Right lobe of liver (tissue), 6 donors: ENCODE measurements at regions not wholly inside any gene's neighbourhood (a gene's known extent, or its start where the extent isn't known, plus 50 kb on each side); places are given as distances from the start of the nearest gene placed in this dataset.

ENCODE experiments used
- ATAC-seq, 4 donors: fragments of 200-7000 bp; cut with Tn5 transposase; one replicate each; pipeline ENCODE4 v1.9.1; 2020; ENCODE audit warnings: mild to moderate bottlenecking in 4 of 4, moderate library complexity in 4 of 4
- DNase-seq, 3 donors: peaks; one replicate each; pipeline ENCODE4 v3.0.0-alpha.2; 2020
- H3K27ac ChIP-seq, 3 donors: fragments of 200-600 bp; one replicate each; pipeline ENCODE4 v1.8.0; 2022
- H3K27me3 ChIP-seq, 2 donors: fragments of 200-600 bp; one replicate each; pipeline ENCODE4 v1.8.0; 2022
- H3K36me3 ChIP-seq, 4 donors: fragments of 200-600 bp; sonication (generic) in 1 of 4; one replicate each; pipeline versions ENCODE4 v1.5.1 to v1.8.0; 2017 to 2022; ENCODE audit warnings: control low read depth in 1 of 4
- H3K4me1 ChIP-seq, 4 donors: fragments of 200-600 bp; sonication (generic) in 1 of 4; one replicate each; pipeline versions ENCODE4 v1.5.1 to v1.8.0; 2017 to 2022; ENCODE audit warnings: control low read depth in 1 of 4
- H3K4me3 ChIP-seq, 3 donors: fragments of 200-600 bp; one replicate each; pipeline ENCODE4 v1.8.0; 2022
- H3K9me3 ChIP-seq, 4 donors: fragments of 200-600 bp; sonication (generic) in 1 of 4; one replicate each; pipeline versions ENCODE4 v1.5.1 to v1.8.0; 2017 to 2022; ENCODE audit warnings: control low read depth in 1 of 4
- CTCF ChIP-seq, 4 donors: fragments of 200-600 bp in 3 of 4; fragments of 450-650 bp in 1 of 4; IDR thresholded peaks; one replicate each; pipeline versions ENCODE4 v1.5.1 to v1.8.0; 2016 to 2022; ENCODE audit warnings: antibody characterized with exemption in 4 of 4, mild to moderate bottlenecking in 2 of 4
- POLR2A ChIP-seq: fragments of 450-650 bp; IDR thresholded peaks from one replicate; pipeline ENCODE4 v1.6.1; 2017; ENCODE audit warnings: antibody characterized with exemption, mild to moderate bottlenecking
- WGBS: methylation state at CpG from one replicate; pipeline ENCODE4 v1.1.6; 2018; ENCODE audit warnings: low coverage, low lambda C conversion rate; ENCODE audit not compliant: insufficient coverage; ENCODE audit errors: missing lambda C conversion rate; 5-methylcytosine and 5-hydroxymethylcytosine counted together
- intact Hi-C, 2 donors: fragments of 100-400 bp; cut with DNase I; formaldehyde crosslinking; loops; one replicate each; pipeline versions ENCODE4 v1.11.2 to v1.14.1; 2022
- donor health status: DM: no; HTN: yes; CAD: no.
- donor health status: DM: no; HTN: no; CAD: no.
- donor health status: DM: no; HTN: no; CAD: no.
- donor health status: DM: no; HTN: yes; CAD: no.
- donor health status: DM: no; HTN: yes; CAD: no.

DNA sequence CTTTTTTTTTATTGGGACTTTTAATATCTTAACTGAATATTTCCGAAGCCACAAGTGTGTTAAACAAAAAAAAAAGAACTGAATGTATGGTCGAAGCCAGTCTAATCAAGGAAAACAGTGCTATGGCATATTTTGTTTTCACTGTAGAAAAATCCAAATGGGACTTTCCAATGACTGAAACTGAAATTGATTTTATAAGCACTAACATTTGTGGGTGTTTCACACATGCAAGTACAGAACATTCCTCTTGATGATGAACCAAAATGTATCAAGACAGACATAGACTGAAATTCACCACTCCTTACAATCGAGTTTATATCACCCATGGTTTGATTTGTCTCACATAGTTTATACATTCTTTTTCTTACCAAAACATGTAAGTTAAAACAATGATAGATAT is 1026.8 kb downstream of the CDH18 start:
- 38% methylated on average over 3 of the region's 3 CpGs for WGBS
- DNase-seq (no peak), ATAC-seq (no peak)
- no peak overlapping the region for H3K4me3 ChIP-seq
- H3K27ac ChIP-seq = no peak overlapping the region
- H3K4me1 ChIP-seq = no peaks in the 10 kb centered on the region
- TF ChIP-seq POLR2A (no peak), CTCF (IDR thresholded peaks at IDR 0.05) (no peak)
- H3K27me3 ChIP-seq = no peaks in the 10 kb centered on the region
- intact Hi-C loops = no loop called here
- H3K36me3 ChIP-seq = no peaks in the 10 kb centered on the region
- no peaks in the 10 kb centered on the region for H3K9me3 ChIP-seq

- TF ChIP-seq POLR2A = no peak
- no peak for TF ChIP-seq CTCF (IDR thresholded peaks at IDR 0.05)
- H3K36me3 ChIP-seq = no peaks in the 10 kb centered on the region
- H3K27me3 ChIP-seq = no peaks in the 10 kb centered on the region
- no peak for ATAC-seq
- 50% methylated on average over 3 of the region's 3 CpGs for WGBS
- H3K27ac ChIP-seq = no peak overlapping the region
- intact Hi-C loops = no loop called here
- no peaks in the 10 kb centered on the region for H3K9me3 ChIP-seq
- H3K4me1 ChIP-seq = no peaks in the 10 kb centered on the region
- H3K4me3 ChIP-seq = no peak overlapping the region
- DNase-seq = no peak
Measured at GRCh38 chr5:18965893-18966292, 1022.1 kb downstream of the CDH18 start.

- 82% methylated on average over 1 of the region's 1 CpG for WGBS
- DNase-seq (no peak), ATAC-seq (no peak)
- H3K27me3 ChIP-seq = no peaks in the 10 kb centered on the region
- intact Hi-C loops = no loop called here
- no peaks in the 10 kb centered on the region for H3K9me3 ChIP-seq
- TF ChIP-seq POLR2A (no peak), CTCF (IDR thresholded peaks at IDR 0.05) (no peak)
- no peak overlapping the region for H3K4me3 ChIP-seq
- H3K36me3 ChIP-seq = no peaks in the 10 kb centered on the region
- H3K27ac ChIP-seq = no peak overlapping the region
- H3K4me1 ChIP-seq = no peaks in the 10 kb centered on the region
Measured at GRCh38 chr5:18967637-18968036, 1020.4 kb downstream of the CDH18 start.

DNA sequence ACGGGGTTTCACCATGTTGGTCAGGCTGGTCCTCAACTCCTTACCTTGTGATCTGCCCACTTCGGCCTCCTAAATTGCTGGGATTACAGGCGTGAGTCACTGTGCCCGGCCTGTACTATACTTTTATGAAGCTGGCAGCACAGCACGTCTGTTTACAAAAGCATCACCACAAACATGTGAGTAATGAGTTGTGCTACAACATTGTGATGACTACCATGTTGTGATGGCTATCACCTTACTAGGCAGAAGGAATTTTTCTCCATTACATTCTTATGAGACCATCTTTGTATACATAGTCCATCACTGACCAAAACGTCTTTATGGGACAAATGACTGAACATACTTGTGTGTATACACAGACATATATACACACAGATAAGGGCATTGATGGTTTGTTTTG is 1019.0 kb downstream of the CDH18 start:
- H3K36me3 ChIP-seq = no peaks in the 10 kb centered on the region
- no peak overlapping the region for H3K4me3 ChIP-seq
- intact Hi-C loops = no loop called here
- ATAC-seq (no peak), DNase-seq (no peak)
- TF ChIP-seq CTCF (IDR thresholded peaks at IDR 0.05) (no peak), POLR2A (no peak)
- H3K4me1 ChIP-seq = no peaks in the 10 kb centered on the region
- no peak overlapping the region for H3K27ac ChIP-seq
- no peaks in the 10 kb centered on the region for H3K27me3 ChIP-seq
- no peaks in the 10 kb centered on the region for H3K9me3 ChIP-seq
- WGBS = 52% methylated on average over 4 of the region's 6 CpGs

DNA sequence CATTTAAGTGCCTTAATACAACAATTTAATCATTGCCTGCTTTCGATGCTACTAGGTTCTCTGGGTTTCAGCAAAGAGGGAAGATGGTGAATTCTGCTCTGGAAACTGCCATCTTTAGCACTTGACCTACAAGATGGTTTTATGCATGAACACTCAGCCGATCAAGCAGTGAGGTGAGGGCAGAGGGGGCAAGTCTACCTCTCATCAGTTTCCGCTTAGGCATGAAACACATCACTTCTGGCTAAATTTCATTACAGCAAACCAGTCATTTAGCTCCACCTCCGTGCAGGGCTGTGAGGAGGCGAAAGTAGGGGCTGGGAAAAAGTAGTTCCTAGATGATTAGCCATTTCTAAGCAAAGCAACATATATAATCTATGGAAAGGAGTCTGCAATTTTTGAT is 1018.0 kb downstream of the CDH18 start:
- Histone ChIP-seq H3K27ac (no peak overlapping the region), H3K4me3 (no peak overlapping the region), H3K36me3 (no peaks in the 10 kb centered on the region), H3K9me3 (no peaks in the 10 kb centered on the region), H3K4me1 (no peaks in the 10 kb centered on the region), H3K27me3 (no peaks in the 10 kb centered on the region)
- ATAC-seq = no peak
- 61% methylated on average over 5 of the region's 5 CpGs for WGBS
- TF ChIP-seq POLR2A = no peak
- TF ChIP-seq CTCF (IDR thresholded peaks at IDR 0.05) = no peak
- intact Hi-C loops = no loop called here
- no peak for DNase-seq
